NB4 (cell line): ENCODE measurements at regions not wholly inside any gene's neighbourhood (a gene's known extent, or its start where the extent isn't known, plus 50 kb on each side); places are given as distances from the start of the nearest gene placed in this dataset.

Experiments
- TF ChIP-seq, protein P1 (sequence below): IDR thresholded peaks from one replicate; pipeline ENCODE4 v1.5.1; 2012; ENCODE audit warnings: low read depth, low read length
- TF ChIP-seq, protein P2 (sequence below): IDR thresholded peaks from 2 replicates; pipeline ENCODE4 v1.6.1; 2011; ENCODE audit warnings: low read depth, low read length

DNA sequence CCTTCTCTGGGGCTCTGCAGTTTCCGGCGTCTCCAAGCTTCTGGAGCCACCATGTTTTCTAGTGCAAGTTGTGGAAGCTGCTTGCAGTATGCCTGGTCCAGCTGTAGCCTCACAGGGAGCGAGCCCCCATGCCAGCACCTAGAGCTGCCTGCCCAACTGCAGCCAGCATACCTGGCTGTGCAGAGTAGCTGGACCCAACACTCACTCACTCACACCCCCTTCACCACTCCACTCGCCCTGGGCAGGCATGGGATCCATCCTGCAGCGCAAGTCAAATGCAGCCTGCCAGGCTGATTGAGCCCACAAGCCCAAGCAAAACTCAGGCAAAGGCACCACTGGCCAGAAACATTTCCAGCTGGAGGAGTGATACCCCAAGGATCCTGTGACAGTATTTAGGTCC lies 797.3 kb downstream of the SLC16A7 start:
- TF ChIP-seq, protein P1, sequence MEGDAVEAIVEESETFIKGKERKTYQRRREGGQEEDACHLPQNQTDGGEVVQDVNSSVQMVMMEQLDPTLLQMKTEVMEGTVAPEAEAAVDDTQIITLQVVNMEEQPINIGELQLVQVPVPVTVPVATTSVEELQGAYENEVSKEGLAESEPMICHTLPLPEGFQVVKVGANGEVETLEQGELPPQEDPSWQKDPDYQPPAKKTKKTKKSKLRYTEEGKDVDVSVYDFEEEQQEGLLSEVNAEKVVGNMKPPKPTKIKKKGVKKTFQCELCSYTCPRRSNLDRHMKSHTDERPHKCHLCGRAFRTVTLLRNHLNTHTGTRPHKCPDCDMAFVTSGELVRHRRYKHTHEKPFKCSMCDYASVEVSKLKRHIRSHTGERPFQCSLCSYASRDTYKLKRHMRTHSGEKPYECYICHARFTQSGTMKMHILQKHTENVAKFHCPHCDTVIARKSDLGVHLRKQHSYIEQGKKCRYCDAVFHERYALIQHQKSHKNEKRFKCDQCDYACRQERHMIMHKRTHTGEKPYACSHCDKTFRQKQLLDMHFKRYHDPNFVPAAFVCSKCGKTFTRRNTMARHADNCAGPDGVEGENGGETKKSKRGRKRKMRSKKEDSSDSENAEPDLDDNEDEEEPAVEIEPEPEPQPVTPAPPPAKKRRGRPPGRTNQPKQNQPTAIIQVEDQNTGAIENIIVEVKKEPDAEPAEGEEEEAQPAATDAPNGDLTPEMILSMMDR = no peak
- TF ChIP-seq, protein P2, sequence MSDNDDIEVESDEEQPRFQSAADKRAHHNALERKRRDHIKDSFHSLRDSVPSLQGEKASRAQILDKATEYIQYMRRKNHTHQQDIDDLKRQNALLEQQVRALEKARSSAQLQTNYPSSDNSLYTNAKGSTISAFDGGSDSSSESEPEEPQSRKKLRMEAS = no peak
